Psoas muscle (tissue), 7 donors: ENCODE measurements at regions not wholly inside any gene's neighbourhood (a gene's known extent, or its start where the extent isn't known, plus 50 kb on each side); places are given as distances from the start of the nearest gene placed in this dataset.
A peak's percentile ranks its signal among the peaks of the same experiment; 100 is the strongest.

Source experiments
- ATAC-seq, 4 donors: fragments of 200-7000 bp; cut with Tn5 transposase; one replicate each; pipeline ENCODE4 v1.9.1; 2020; ENCODE audit warnings: moderate library complexity in 3 of 4, mild to moderate bottlenecking in 2 of 4
- DNase-seq, 2 donors: peaks; one replicate each; pipeline ENCODE4 v3.0.0-alpha.2; 2020
- H3K27ac ChIP-seq: fragments of 200-600 bp; one replicate; pipeline ENCODE4 v1.8.0; 2022
- H3K27me3 ChIP-seq, 3 donors: fragments of 200-600 bp in 1 of 3; one replicate each; pipeline versions ENCODE4 v1.6.1 to v1.8.0; 2013 to 2022; ENCODE audit warnings: low read length in 2 of 3, mild to moderate bottlenecking in 2 of 3, moderate library complexity in 1 of 3; ENCODE audit not compliant: insufficient read depth in 3 of 3
- H3K36me3 ChIP-seq, 2 donors: fragments of 200-600 bp in 1 of 2; one replicate each; pipeline versions ENCODE4 v1.6.1 to v1.8.0; 2013 to 2022; ENCODE audit warnings: low read depth in 1 of 2, mild to moderate bottlenecking in 1 of 2, moderate library complexity in 1 of 2; ENCODE audit not compliant: insufficient read depth in 1 of 2
- H3K4me1 ChIP-seq: fragments of 200-600 bp; one replicate; pipeline ENCODE4 v1.8.0; 2022
- H3K4me3 ChIP-seq: fragments of 200-600 bp; one replicate; pipeline ENCODE4 v1.8.0; 2022; ENCODE audit warnings: mild to moderate bottlenecking
- H3K9me3 ChIP-seq: fragments of 200-600 bp; one replicate; pipeline ENCODE4 v1.8.0; 2022
- WGBS, 3 donors: extraction: QIAGEN DNeasy Blood & Tissue Kit; methylation state at CpG; one replicate each; pipeline versions ENCODE4 v1.1.6 to v1.1.7; 2013; 5-methylcytosine and 5-hydroxymethylcytosine counted together
- intact Hi-C, 2 donors: fragments of 100-400 bp; cut with DNase I; formaldehyde crosslinking; loops; one replicate each; pipeline versions ENCODE4 v1.11.0 to v1.14.2; 2022
- TF ChIP-seq, protein P1 (sequence below): fragments of 200-600 bp; IDR thresholded peaks from one replicate; pipeline ENCODE4 v1.8.0; 2022; ENCODE audit warnings: antibody characterized with exemption
- donor health status: healthy with polysubstance abuse.
- donor health status: DM: no; HTN: no; CAD: no; lungs with moderate emphysema.
- donor health status: Bipolar disorder and iron deficiency.
- donor health status: healthy.
- donor health status: DM: yes; HTN: yes; CAD: no.
- donor health status: DM: no; HTN: no; CAD: no.
- donor health status: DM: yes; HTN: yes; CAD: no.

- TF ChIP-seq, protein P1, sequence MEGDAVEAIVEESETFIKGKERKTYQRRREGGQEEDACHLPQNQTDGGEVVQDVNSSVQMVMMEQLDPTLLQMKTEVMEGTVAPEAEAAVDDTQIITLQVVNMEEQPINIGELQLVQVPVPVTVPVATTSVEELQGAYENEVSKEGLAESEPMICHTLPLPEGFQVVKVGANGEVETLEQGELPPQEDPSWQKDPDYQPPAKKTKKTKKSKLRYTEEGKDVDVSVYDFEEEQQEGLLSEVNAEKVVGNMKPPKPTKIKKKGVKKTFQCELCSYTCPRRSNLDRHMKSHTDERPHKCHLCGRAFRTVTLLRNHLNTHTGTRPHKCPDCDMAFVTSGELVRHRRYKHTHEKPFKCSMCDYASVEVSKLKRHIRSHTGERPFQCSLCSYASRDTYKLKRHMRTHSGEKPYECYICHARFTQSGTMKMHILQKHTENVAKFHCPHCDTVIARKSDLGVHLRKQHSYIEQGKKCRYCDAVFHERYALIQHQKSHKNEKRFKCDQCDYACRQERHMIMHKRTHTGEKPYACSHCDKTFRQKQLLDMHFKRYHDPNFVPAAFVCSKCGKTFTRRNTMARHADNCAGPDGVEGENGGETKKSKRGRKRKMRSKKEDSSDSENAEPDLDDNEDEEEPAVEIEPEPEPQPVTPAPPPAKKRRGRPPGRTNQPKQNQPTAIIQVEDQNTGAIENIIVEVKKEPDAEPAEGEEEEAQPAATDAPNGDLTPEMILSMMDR: no peak
- no peaks in the 10 kb centered on the region for H3K36me3 ChIP-seq
- no peak for DNase-seq
- H3K4me3 ChIP-seq: no peak overlapping the region
- intact Hi-C loops: no loop called here
- no peaks in the 10 kb centered on the region for H3K4me1 ChIP-seq
- H3K9me3 ChIP-seq: no peaks in the 10 kb centered on the region
- H3K27ac ChIP-seq: no peak overlapping the region
- H3K27me3 ChIP-seq: peaks cover 0 to 32% (median 9%) of the 10 kb centered on the region in 3 donors
- peak in 1 of 4 donors; percentile 27 for ATAC-seq
- WGBS, 3 donors: 36 to 42% (median 38%) methylated on average over 10 of the region's 10 CpGs
Observed at GRCh38 chr21:36551731-36552433, 72.0 kb upstream of the CLDN14 start.

DNA sequence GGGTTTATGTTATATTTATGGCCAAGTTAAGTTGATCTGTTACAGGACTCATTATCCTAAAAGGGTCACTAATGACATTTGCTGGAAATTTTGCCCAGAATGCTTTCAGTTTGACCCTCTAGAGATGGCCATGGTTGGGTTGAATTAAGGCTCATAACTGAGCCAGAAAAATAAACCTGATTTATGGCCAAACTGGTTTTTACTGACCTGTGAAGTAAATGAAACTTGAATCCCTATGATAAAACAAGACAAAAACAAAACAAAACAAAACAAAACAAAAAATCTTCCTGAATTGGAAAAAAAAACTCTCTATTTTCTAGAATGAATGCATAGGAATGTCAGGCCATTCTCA is 72.5 kb upstream of the CLDN14 start:
- ATAC-seq (no peak), DNase-seq (no peak)
- no peaks in the 10 kb centered on the region for H3K36me3 ChIP-seq
- no peak overlapping the region for H3K4me3 ChIP-seq
- H3K27me3 ChIP-seq: peaks cover 0 to 33% (median 9%) of the 10 kb centered on the region in 3 donors
- no peaks in the 10 kb centered on the region for H3K4me1 ChIP-seq
- H3K9me3 ChIP-seq: no peaks in the 10 kb centered on the region
- TF ChIP-seq, protein P1: no peak
- H3K27ac ChIP-seq: no peak overlapping the region
- intact Hi-C loops: no loop called here

DNA sequence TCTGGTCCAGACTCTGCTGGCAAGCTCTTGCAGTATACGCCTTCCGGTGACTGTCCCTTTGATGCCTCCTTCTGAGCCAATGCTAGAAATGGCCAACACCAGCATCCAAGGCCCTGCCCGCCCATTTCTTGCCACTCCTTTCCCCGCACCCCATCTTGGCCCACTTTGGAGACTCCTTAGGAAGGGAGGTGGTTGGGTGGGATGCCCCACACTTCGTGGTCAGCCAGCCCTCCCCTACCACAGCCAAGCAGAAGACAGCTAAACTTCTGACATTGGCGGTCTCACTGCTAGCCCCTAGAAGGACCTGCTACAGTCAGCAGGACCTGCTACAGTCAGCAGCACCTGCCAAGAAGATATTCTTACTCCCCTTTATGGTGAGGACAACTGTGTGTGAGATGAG is 73.5 kb upstream of the CLDN14 start:
- Histone ChIP-seq H3K4me1 (no peaks in the 10 kb centered on the region), H3K27me3 (peaks cover 0 to 28% (median 9%) of the 10 kb centered on the region in 3 donors), H3K9me3 (no peaks in the 10 kb centered on the region), H3K36me3 (no peaks in the 10 kb centered on the region), H3K4me3 (no peak overlapping the region), H3K27ac (no peak overlapping the region)
- intact Hi-C loops: no loop called here
- DNase-seq (no peak), ATAC-seq (no peak)
- 92 to 97% (median 94%) methylated on average over 6 of the region's 6 CpGs for WGBS, 3 donors
- TF ChIP-seq, protein P1: no peak

DNA sequence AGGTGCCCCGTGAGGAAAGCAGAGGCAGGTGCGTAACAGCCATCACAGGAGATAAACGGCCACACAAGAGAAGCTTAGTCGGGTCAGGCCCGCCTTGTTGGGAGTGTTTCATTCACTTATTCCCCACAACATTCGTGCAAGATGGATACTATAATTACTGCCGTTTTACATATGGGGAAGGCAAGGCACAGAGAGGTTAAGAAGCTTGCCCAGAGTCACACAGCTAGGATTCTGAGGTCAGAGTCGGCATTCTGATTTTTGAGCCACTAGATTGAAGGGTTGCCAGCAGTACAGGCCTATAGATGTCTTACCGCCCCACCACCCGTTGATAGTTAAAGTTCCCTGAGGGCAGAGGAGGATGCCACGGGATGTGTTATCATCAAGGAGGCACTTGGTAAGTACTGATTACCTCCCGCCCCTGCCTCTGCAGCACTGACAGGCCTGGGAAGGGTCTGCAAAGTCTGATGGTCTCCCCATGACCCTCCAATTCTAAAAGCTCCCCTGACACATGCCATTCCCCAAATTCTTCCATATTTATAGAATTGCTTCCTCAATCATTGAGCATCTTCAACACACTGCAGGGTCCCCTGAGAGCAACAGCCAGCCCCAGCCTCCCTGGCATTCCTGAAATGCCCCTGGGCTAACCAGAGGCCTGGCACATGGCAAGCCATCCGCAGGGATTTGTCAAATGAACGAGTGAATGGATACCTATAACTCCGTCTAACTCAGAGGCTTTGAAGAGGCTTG is 74.7 kb upstream of the CLDN14 start:
- Histone ChIP-seq H3K9me3 (no peaks in the 10 kb centered on the region), H3K4me3 (no peak overlapping the region), H3K36me3 (no peaks in the 10 kb centered on the region), H3K27me3 (peaks cover 0 to 22% (median 9%) of the 10 kb centered on the region in 3 donors), H3K4me1 (no peaks in the 10 kb centered on the region), H3K27ac (no peak overlapping the region)
- TF ChIP-seq, protein P1: no peak
- ATAC-seq (no peak), DNase-seq (no peak)
- 77 to 84% (median 78%) methylated on average over 15 of the region's 15 CpGs for WGBS, 3 donors
- intact Hi-C loops: no loop called here
